NCI-H774 (cell line): ENCODE measurements at regions not wholly inside any gene's neighbourhood (a gene's known extent, or its start where the extent isn't known, plus 50 kb on each side); places are given as distances from the start of the nearest gene placed in this dataset.
A peak's percentile ranks its signal among the peaks of the same experiment; 100 is the strongest.

Experiments
- DNase-seq: peaks from one replicate; lab custom pipeline; 2025; lab: John Stamatoyannopoulos, UW

DNA sequence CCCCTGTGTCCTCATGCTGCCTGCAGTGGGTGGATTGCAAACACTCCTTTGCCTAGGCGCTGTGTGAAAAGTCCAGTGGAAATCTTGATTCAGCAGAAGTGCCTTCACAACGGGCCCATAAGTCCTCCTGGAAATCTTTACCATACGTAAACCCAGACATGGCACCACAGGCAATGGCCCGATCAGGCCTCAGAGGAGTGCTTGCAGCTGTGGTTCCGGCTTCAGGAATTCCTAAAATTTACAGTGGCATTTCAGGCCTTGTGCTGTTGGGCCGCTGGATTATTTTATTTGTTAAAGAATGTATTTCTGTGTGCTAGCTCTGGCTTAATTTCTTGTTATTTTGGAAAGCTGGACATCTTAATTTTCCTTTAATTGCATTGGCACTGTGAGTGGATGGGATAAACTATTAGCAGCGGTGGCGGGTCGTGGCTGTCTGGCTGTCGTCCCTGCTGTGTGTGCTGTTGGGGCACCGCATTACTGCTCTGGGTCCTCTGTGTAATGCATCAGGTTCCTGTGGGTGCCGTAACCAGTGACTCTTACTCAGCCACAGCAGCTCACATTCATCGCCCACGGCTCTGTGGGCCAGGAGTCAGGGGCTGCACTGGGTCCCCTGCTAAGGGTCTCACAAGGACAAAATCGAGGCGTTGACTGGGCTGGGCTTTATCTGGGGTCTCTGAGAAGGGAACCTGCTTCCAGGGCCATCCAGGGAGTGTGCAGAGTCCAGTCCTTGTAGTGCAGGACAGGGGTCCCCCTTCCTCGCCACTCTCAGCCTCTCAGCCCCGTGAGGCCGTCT lies 73.1 kb downstream of the RTP5 start:
- DNase-seq: no peak

DNA sequence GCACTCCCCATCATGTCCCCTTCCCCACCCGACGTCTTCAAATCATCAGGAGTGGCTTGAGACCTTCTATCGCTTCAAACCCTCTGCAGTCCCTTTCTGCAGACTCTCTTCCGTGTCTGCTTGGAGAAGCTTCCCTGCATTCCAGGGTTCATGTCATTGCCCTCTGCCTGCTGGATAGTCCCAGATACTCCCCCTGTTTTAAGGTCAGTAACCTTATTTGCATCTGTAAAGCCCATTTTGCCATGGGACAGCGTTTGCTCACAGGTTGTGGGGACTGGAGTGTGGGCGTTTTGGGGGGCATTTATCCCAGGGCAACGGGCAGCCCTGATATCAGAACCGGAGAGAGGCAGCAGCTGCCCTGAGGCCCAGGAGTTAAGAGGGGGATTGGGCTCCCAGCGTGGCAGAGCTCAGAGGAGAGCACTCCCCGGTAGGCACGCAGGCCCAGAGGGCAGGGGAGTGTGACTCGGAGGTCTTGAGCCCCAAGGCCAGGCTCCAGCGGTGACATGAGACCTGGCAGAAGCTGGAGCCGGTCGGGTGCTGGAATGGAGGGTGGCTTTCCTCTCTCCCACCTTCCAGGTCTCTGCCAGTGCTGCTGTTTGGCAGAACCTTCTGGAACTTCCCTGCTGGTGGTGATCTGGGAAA lies 73.8 kb downstream of the RTP5 start:
- no peak for DNase-seq

- no peak for DNase-seq
Observed at GRCh38 chr2:241943961-241944575, 74.5 kb downstream of the RTP5 start.

DNA sequence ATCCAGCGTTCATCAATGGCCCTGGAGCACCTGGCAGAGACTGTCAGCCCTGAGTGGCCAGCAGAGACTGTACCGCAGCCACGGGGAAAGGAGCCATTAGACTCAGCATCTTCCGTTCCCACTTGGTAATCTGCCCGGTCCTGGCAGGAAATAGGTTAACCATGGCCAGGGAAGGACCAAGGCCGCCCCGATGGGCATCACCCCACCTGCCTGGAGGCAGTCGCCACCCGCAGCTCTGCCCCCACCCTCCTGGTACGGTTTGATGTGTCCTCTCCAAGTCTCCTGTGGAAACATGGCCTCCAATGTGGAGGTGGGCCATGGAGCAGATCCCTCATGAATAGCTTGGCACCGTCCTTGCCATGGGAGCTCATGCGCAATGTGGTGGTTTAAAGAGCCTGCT lies 75.3 kb downstream of the RTP5 start:
- DNase-seq: no peak

DNA sequence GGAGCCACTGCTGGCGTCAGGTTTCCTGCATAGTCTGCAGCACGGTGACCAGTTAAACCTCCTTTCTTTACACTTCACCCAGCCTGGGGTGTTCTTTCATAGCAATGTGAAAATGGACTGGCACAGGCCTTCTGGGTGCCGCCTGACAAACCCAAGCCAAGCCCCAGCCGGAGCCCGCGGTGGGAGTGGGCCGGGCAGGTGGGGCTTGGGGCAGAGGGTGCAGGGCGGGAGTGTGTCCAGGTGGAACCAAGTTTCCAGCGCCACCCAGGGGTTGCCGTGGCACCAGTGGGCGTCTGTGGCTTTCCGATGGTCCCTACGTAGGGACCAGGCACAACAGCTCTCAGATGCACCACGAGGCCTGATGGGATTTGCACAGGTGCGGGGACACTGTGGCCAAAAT lies 75.8 kb downstream of the RTP5 start:
- no peak for DNase-seq

DNA sequence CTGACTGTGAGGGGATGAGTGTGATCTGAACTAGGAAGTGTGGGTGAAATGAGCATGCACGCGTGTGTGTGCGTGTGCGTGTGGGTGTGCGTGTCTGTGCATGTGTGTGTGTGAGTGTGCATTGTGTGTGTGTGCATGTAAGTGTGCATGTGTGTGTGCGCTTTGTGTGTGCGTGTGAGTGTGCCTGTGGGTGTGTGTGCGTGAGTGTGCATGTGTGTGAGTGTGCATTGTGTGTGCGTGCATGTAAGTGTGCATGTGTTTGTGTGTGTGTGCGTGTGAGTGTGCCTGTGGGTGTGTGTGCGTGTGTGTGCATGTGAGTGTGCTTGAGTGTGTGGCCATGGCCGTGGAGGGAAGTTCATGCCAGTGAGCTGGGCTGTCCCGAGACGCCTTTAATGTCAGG lies 76.3 kb downstream of the RTP5 start:
- no peak for DNase-seq

DNA sequence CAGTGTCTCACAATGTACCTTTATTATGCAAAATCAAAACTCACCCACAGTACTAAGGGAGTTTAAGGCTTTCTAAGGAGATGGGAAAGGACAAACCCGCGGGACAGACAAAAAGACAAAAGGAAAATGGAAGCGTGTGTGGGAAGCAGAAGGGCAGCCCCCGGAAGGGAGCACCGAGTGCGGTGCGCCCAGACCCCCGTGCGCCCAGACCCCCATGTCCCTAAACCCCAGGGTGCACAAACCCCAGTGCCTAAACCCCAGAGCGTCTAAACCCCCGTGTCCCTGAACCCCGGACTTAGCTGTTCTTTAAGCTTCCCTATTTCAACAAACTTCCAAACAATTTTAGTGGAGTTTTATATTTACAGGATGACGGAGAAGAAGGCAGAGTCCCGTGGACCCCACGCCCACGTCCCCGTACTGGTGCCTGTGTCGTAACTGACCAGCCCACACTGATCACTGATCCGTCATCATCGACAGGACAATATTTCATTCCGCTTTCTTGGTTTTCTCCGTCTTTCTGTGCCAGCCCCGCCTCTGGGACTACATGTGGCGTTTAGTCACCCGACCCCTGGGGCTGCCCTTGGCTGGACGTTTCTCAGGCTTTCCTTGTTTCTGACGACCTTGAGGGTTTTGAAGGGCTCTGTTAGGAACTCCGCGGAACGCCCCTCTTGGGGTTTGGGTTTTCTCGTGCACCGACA lies 76.9 kb downstream of the RTP5 start:
- no peak for DNase-seq

GRCh38 chr2:241947004-241947350 lies 77.4 kb downstream of the RTP5 start:
- no peak for DNase-seq

DNA sequence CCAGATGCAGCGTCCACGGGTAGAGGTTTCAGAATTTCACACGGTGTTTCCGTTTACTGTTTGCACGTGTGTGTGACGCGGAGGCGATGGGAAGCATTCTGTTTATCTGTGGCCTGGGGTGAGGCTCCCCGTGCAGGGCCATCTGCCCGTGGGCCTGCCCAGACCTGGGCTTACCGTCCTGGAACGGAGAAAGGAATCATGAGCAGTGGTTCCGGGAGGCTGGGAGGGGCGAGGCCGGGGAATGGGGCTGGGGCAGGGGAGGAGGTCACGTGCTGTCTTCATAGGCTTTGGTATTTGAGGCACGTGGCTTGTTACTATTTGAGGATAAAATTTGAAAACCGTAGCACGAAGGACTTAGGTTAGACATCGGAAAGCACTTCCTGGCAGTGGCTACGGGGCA lies 77.9 kb downstream of the RTP5 start:
- DNase-seq: no peak

DNA sequence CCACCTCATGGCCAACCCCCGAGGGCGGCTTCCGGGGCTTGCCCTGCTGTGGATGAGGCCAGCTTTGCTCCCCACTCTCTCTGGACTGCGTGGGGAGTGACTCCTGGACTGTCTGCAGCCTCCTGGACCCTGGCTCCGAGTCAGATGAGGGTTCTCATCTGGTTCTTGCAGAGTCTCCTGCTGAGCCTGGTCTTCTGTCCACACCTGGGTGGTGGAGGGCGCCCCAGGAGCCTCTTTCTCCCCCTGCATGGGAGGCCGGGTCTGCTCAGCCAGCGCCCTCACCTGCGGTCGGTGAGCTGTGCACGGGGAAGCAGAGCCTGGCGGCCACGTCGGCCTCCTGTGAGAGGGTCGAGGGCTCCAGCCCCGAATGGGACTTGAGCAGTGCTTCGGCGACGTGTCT lies 78.3 kb downstream of the RTP5 start:
- no peak for DNase-seq

DNA sequence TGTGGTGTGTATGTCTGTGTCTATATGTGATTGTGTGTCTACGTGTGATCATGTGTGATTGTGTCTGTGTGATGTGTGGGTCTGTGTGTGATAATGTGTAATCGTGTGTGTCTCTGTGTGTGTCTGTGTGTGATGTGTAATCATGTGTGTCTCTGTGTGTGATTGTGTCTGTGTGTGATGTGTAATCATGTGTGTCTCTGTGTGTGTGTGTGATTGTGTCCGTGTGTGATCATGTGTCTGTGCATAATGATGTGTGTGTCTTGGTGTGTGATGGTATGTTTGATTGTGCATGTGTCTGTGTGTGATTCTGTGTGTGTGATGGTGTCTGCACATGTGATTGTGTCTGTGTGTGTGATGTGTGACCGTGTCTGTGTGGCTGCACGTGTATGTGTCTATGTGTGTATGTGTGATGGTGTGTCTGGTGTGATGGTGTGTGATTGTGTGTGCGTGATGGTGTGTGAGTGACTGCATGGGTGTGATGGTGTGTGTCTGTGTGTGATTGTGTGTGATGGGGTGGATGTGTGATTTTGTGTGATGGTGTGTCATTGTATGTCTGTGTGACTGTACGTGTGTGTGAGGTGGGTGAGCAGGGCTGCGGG lies 78.9 kb downstream of the RTP5 start:
- DNase-seq: no peak

- DNase-seq: no peak
Observed at GRCh38 chr2:241948901-241949735, 79.6 kb downstream of the RTP5 start.

- DNase-seq: no peak
Observed at GRCh38 chr2:241949736-241950412, 80.3 kb downstream of the RTP5 start.

DNA sequence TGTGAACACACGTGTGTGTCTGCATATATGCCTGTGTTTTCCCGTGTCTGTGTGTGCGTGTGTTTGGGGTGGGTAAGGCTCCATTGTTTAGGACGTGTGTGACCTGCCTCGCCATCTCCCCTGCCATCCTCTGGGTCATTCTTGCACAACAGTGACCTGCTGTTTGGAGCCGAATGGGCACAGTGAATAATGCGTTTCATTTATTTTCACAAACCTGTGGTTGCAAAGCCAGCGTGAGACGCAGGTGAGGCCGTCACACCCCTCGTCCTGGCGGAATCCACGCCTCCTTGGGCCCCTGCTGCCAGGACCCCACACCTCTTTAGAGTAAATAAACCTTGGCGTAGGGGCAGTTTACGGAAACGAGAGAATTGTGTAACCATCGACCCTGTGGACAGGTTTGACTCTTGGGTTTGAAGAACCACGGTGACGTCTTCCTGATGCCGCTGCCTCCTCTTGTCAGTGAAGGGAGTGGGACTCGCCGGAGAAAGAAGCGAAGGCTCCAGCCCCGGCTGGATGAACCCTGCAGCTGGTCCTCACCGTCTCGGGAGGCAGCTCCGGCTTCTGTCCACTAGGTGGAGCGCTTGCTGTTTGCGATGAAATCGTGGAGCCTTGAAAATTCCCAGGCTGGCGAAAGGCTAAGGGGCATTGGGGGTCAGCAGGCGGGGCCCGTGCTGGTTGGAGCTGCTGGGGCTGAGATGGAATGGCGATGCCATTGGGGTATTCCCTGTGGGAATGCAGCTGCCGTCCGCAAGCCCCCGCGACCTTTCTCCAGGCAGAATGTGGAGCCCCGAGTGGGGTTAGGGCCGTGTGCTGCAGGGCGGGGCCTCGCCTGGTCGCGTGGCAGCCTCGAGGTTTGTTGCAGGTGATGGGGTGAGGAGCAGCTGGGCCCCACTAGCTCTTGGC lies 81.1 kb downstream of the RTP5 start:
- peak; percentile 52 for DNase-seq

DNA sequence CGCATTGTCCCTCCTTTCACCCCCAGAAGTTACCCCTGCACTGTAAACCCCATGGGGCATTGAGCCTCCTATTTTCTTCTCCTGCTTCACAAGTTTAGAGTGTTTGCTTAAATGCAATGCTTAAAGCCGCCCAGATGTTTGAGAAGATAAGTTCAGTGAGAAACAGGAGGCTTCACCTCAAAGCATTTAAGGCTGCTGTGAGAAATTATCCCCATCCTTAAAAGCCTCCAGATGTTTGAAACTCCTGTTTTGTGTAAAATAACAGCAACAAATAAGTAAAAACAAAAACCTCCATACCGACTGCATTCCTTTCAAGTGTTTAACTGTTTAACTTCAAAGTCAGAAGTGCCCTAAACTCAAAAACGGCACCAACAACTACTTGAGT lies 81.8 kb downstream of the RTP5 start:
- DNase-seq: no peak

GRCh38 chr2:241951920-241952319 lies 82.4 kb downstream of the RTP5 start:
- no peak for DNase-seq

GRCh38 chr2:241952816-241953215 lies 83.3 kb downstream of the RTP5 start:
- no peak for DNase-seq

- DNase-seq: no peak
Observed at GRCh38 chr2:241953324-241953928, 83.9 kb downstream of the RTP5 start.

- DNase-seq: no peak
Observed at GRCh38 chr2:241956521-241957110, 87.1 kb downstream of the RTP5 start.
